Astrocyte (in vitro differentiated cells and primary cell): ENCODE measurements at regions not wholly inside any gene's neighbourhood (a gene's known extent, or its start where the extent isn't known, plus 50 kb on each side); places are given as distances from the start of the nearest gene placed in this dataset.
"Not testable (repeated sequence)": the region's sequence is repeated elsewhere in the genome, so short reads cannot be mapped to it uniquely, and the experiment has no call there.

Experiments
- EZH2 ChIP-seq: IDR thresholded peaks from 2 replicates; pipeline ENCODE4 v1.6.1; 2012; ENCODE audit warnings: mild to moderate bottlenecking, low read length, inconsistent platforms; ENCODE audit not compliant: insufficient read depth
- TF ChIP-seq, protein P1 (sequence below): IDR thresholded peaks from 2 replicates; pipeline ENCODE4 v1.5.1; 2011; ENCODE audit warnings: low read depth, mild to moderate bottlenecking, inconsistent platforms, low read length, moderate library complexity; ENCODE audit not compliant: insufficient read depth

DNA sequence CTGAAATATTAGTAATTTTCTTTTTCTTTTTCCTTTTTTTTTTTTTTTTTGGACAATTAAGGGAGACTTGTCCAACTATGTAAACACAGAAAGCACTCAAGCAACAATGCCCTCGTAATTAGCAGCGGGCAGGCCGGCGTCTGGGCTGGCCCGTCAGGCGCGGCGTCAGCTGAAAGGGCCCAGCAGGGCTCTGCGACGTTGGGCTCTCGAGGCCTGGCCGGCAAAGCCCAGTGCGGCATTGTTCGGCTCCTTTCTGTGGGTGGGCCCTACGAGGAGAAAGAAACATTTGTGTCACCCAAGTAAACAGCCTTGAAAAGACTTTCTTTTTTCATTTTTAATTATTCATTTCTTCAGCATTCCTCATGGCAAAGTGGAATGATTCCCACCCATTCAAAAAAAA is 302.4 kb upstream of the SOX1 start:
- TF ChIP-seq, protein P1, sequence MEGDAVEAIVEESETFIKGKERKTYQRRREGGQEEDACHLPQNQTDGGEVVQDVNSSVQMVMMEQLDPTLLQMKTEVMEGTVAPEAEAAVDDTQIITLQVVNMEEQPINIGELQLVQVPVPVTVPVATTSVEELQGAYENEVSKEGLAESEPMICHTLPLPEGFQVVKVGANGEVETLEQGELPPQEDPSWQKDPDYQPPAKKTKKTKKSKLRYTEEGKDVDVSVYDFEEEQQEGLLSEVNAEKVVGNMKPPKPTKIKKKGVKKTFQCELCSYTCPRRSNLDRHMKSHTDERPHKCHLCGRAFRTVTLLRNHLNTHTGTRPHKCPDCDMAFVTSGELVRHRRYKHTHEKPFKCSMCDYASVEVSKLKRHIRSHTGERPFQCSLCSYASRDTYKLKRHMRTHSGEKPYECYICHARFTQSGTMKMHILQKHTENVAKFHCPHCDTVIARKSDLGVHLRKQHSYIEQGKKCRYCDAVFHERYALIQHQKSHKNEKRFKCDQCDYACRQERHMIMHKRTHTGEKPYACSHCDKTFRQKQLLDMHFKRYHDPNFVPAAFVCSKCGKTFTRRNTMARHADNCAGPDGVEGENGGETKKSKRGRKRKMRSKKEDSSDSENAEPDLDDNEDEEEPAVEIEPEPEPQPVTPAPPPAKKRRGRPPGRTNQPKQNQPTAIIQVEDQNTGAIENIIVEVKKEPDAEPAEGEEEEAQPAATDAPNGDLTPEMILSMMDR: not testable (repeated sequence)
- TF ChIP-seq EZH2: not testable (repeated sequence)
